Activated CD4-positive, alpha-beta T cell treated with anti-CD3 and anti-CD28 coated beads for 36 hours (primary cell): ENCODE measurements at regions not wholly inside any gene's neighbourhood (a gene's known extent, or its start where the extent isn't known, plus 50 kb on each side); places are given as distances from the start of the nearest gene placed in this dataset.
"Not testable (repeated sequence)": the region's sequence is repeated elsewhere in the genome, so short reads cannot be mapped to it uniquely, and the experiment has no call there.

Source experiments
- ATAC-seq: fragments of 200-7000 bp; cut with Tn5 transposase; one replicate; pipeline ENCODE4 v1.10.0; 2021; ENCODE audit warnings: mild to moderate bottlenecking, moderate library complexity
- CTCF ChIA-PET: fragments of 350-600 bp; sonication (Branson Sonifier 250); formaldehyde crosslinking; loops from one replicate; lab custom pipeline; 2021; ENCODE audit warnings: antibody characterized with exemption; lab: Charles Lee
- POLR2A ChIA-PET: fragments of 350-600 bp; sonication (Branson Sonifier 250); formaldehyde crosslinking; loops from one replicate; lab custom pipeline; 2021; ENCODE audit warnings: antibody characterized with exemption, inconsistent platforms; lab: Charles Lee
- DNase-seq: peaks from one replicate; pipeline ENCODE4 v3.0.0-alpha.2; 2020
- H3K27ac Mint-ChIP-seq: one replicate; pipeline ENCODE4 v1.8.0; 2021; ENCODE audit warnings: mixed read lengths
- H3K27me3 Mint-ChIP-seq: one replicate; pipeline ENCODE4 v1.8.0; 2021; ENCODE audit warnings: mixed read lengths
- H3K36me3 Mint-ChIP-seq: one replicate; pipeline ENCODE4 v1.8.0; 2021; ENCODE audit warnings: low read depth, mixed read lengths
- H3K4me1 Mint-ChIP-seq: one replicate; pipeline ENCODE4 v1.8.0; 2021; ENCODE audit warnings: mixed read lengths
- H3K4me3 Mint-ChIP-seq: one replicate; pipeline ENCODE4 v1.8.0; 2021; ENCODE audit warnings: mild to moderate bottlenecking, moderate library complexity, mixed read lengths
- H3K9me3 Mint-ChIP-seq: one replicate; pipeline ENCODE4 v1.8.0; 2021; ENCODE audit warnings: low read depth, mixed read lengths
- intact Hi-C, 2 experiments: fragments of 100-400 bp; cut with DNase I in 1 of 2; cut with micrococcal nuclease in 1 of 2; formaldehyde crosslinking; loops; one replicate each; pipeline versions ENCODE4 v1.14.2 to v1.15.1; 2022 to 2024; cut with DNase I, micrococcal nuclease

DNA sequence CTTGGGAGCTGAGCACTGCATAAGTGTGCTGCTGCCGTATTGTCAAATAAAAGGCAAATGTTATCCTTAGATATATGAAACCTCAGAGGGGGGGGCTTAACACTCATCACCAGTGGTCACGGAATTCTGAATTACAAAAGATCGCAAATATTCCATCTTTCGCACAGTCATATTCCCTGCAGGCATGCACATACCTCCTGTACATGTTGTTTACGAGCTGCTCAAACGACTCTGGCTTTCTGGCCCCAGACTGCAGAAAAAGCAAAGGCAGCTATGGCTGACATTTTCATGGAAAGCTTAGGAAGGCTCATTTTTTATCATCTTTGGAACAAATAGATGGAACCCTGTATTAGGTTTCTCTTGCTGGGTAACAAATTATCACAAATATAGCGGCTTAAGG lies 265.5 kb upstream of the NBPF12 start:
- H3K4me3 Mint-ChIP-seq, H3K4me1 Mint-ChIP-seq, H3K27me3 Mint-ChIP-seq, intact Hi-C loops, H3K27ac Mint-ChIP-seq, POLR2A ChIA-PET, ATAC-seq, H3K9me3 Mint-ChIP-seq, H3K36me3 Mint-ChIP-seq, CTCF ChIA-PET, DNase-seq: not testable (repeated sequence)

DNA sequence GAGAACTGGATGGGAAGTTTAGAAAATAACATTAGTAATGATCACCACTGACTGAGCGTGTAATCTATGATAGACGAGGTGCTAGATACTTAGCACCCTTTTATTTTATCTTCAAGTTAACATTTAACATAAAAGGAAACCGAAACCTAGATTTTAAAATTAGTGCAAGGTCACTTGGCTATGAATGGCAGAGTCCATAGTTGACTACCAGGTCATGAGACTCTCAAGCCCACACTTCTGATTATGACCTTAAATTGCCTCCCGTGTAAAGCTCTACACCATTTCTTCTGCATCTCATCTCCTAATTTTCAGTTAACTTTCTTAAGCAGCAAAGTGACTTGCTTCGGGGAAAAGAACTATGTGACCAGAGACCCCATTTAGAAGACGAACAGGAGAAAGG lies 266.5 kb upstream of the NBPF12 start:
- intact Hi-C loops, DNase-seq, H3K27ac Mint-ChIP-seq, H3K4me1 Mint-ChIP-seq, ATAC-seq, H3K9me3 Mint-ChIP-seq, CTCF ChIA-PET, H3K27me3 Mint-ChIP-seq, H3K4me3 Mint-ChIP-seq, H3K36me3 Mint-ChIP-seq, POLR2A ChIA-PET: not testable (repeated sequence)

- ATAC-seq, H3K4me3 Mint-ChIP-seq, H3K9me3 Mint-ChIP-seq, DNase-seq, H3K4me1 Mint-ChIP-seq, H3K36me3 Mint-ChIP-seq, CTCF ChIA-PET, intact Hi-C loops, POLR2A ChIA-PET, H3K27ac Mint-ChIP-seq, H3K27me3 Mint-ChIP-seq: not testable (repeated sequence)
Measured at GRCh38 chr1:146670832-146671566, 267.1 kb upstream of the NBPF12 start.

DNA sequence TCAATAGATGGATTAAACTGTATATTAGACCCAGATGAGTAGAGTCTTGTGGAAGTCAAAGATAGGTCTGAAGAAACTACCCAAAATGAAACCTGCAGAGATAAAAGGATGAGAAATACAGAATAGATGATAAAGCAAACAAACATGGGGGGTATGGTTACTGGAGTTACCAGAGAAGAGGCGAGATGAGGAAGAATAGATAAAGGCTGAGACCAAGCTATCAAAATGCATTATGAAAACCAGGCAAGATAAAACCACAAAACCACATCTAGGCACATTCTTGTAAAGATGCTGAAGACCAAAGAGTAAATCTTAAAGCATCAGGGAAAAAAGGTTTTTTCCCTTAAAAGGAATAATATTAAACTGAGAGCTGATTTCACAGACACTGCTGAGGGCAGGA lies 271.8 kb upstream of the NBPF12 start:
- H3K27ac Mint-ChIP-seq, ATAC-seq, POLR2A ChIA-PET: not testable (repeated sequence)

DNA sequence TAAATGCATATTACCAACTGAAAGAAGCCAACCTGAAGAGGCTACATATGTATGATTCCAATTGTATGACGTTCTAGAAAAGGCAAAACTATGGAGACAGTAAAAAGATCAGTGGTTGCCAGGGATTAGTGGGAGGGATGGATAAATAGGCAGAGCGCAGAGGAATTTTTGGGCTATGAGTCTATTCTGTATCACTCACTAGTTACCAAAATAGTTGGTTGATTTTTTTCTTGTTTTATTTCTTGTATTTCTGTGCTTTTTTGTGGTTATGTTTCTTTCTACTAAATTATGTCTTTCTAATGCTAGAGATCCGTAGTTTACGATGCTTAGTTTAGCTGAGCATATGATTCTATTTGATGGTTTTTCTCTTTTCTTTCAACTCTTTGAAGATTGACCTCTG lies 277.9 kb upstream of the NBPF12 start:
- CTCF ChIA-PET, H3K9me3 Mint-ChIP-seq, H3K27ac Mint-ChIP-seq, ATAC-seq, H3K36me3 Mint-ChIP-seq, H3K4me1 Mint-ChIP-seq, H3K27me3 Mint-ChIP-seq, POLR2A ChIA-PET, intact Hi-C loops, H3K4me3 Mint-ChIP-seq, DNase-seq: not testable (repeated sequence)

More for the DNA sequence above, 271.8 kb upstream of the NBPF12 start:
- CTCF ChIA-PET, DNase-seq, H3K9me3 Mint-ChIP-seq, H3K4me3 Mint-ChIP-seq, H3K36me3 Mint-ChIP-seq, H3K27me3 Mint-ChIP-seq, H3K4me1 Mint-ChIP-seq, intact Hi-C loops: not testable (repeated sequence)

DNA sequence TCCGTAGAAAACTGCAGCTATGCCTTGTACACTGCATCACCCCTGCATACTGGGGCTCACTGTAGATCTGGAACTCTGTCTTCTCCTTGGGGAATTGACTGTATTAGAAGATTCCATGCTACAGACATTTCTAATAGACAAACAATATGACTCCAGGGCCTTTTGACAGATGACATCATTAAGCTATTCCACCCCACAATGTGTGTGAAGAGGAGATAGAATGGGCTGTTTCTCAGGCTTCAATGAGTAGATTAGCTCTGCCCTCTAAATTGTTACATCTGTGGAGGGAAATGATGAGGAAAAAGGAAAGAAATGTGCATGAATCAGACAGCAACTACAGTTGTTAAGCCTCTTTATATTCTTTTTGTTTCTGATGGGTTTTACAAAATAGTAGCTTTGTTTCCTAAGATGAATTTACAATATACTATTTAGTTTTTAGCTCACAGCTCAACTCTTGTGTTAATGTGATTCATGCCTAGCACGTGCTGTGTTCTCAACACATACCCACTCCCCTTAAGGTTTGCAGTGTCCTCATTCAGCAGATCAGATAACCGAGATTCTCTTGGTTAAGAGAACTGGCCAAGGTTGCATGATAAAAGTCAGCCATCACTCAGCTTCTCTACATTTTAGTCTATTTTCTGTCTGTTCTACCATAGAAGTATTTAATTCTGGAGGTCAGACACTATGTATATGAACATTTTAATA lies 281.6 kb upstream of the NBPF12 start:
- DNase-seq, H3K4me3 Mint-ChIP-seq, H3K27me3 Mint-ChIP-seq, intact Hi-C loops, H3K9me3 Mint-ChIP-seq, H3K27ac Mint-ChIP-seq, H3K36me3 Mint-ChIP-seq, H3K4me1 Mint-ChIP-seq, CTCF ChIA-PET, POLR2A ChIA-PET, ATAC-seq: not testable (repeated sequence)

DNA sequence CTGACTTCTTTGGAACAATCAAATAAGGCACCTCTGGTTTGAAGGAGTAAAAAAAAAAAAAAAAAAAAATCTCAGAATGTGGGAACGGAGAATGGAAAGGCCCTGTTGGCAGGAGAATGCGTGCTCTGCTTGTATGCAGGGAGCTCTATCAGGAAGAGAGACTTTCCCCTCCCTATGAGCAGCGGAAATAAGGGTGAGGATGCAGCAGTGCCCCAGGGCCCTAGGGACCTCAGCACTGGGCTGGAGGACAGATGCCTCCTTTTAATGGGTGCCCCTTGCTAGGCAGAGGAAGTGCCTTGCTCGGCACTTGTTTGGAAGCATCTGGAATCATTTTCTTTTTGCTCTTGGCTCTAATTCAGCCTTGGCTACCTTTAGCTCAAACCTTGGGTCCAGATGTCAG lies 283.4 kb upstream of the NBPF12 start:
- CTCF ChIA-PET, H3K4me3 Mint-ChIP-seq, intact Hi-C loops, POLR2A ChIA-PET, H3K9me3 Mint-ChIP-seq, H3K4me1 Mint-ChIP-seq, DNase-seq, H3K27ac Mint-ChIP-seq, H3K27me3 Mint-ChIP-seq, H3K36me3 Mint-ChIP-seq, ATAC-seq: not testable (repeated sequence)

DNA sequence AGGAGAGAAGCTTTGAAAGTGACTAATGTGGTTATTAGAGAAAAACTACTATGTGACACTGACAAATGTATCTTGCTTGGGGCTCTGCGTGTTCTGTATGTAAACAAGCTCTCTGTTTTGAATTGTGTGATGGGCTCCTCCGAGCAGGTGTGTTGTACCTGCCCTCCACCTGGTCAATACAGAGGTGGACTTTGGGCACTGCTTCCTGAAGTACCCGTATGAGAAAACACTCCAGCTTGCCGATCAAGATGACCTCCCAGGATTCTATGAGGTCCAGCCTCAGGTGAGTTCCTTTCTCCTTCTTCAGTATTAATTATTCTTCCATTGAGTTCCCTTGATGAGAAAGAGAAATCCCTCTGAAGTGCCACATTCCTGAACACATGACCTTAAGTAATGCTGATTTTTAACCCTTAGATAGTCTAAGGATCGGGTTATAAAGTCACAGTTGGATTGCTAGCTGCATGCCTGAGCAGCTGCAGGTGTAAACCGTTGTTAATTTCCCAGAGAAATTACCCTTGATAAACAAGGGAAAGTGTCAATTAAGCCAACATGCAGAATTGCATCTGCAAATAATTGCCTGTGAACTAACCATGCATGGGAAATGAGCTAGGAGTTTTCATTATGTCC lies 292.0 kb upstream of the NBPF12 start:
- H3K36me3 Mint-ChIP-seq, intact Hi-C loops, CTCF ChIA-PET, H3K4me3 Mint-ChIP-seq, H3K27ac Mint-ChIP-seq, H3K9me3 Mint-ChIP-seq, H3K27me3 Mint-ChIP-seq, H3K4me1 Mint-ChIP-seq, POLR2A ChIA-PET, DNase-seq, ATAC-seq: not testable (repeated sequence)

DNA sequence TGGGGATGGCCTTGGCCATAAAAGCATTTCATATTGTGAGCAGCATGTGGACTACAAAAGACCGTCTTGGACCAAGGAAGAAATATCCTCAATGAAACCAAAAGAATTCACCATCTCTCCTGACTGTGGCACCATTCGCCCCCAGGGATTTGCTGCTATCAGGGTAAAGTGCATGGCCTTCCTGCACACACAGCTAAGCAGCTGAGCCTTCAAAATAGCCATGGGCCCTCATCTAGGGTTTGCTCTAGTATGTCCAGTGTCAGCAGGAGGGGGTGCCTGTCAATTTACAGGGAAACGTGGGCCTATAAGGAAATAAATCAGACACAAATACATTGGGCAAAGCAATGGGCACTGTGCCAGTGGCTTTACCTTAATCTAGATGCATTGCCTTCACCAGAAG lies 296.6 kb upstream of the NBPF12 start:
- H3K27me3 Mint-ChIP-seq, H3K36me3 Mint-ChIP-seq, ATAC-seq, H3K9me3 Mint-ChIP-seq, CTCF ChIA-PET, H3K4me1 Mint-ChIP-seq, H3K27ac Mint-ChIP-seq, intact Hi-C loops, H3K4me3 Mint-ChIP-seq, DNase-seq, POLR2A ChIA-PET: not testable (repeated sequence)

GRCh38 chr1:146640671-146641070 lies 297.5 kb upstream of the NBPF12 start:
- CTCF ChIA-PET, H3K27me3 Mint-ChIP-seq, POLR2A ChIA-PET: not testable (repeated sequence)

DNA sequence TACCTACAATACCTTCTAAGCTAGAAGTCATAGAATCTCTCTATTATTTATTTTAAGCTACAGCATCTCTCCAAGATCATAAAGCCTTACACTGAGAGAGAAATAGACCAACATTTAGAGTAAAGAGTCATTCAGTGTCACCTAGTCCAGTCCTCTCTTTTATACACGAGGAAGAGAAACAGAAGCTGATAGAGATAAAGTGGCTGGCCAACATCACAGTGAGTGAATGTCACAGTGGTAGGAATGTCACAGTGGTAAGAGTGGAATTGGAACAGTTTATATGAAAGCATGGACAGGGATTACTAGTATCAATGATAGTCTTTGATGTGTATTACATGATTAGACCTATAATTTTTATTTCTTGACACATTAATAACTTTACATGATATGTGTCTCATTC lies 307.8 kb upstream of the NBPF12 start:
- ATAC-seq, intact Hi-C loops, POLR2A ChIA-PET, H3K9me3 Mint-ChIP-seq, H3K27ac Mint-ChIP-seq, H3K36me3 Mint-ChIP-seq, CTCF ChIA-PET, H3K4me1 Mint-ChIP-seq, H3K4me3 Mint-ChIP-seq, DNase-seq, H3K27me3 Mint-ChIP-seq: not testable (repeated sequence)

More at GRCh38 chr1:146640671-146641070, 297.5 kb upstream of the NBPF12 start:
- H3K4me1 Mint-ChIP-seq, H3K27ac Mint-ChIP-seq, H3K9me3 Mint-ChIP-seq, ATAC-seq, DNase-seq, intact Hi-C loops, H3K36me3 Mint-ChIP-seq, H3K4me3 Mint-ChIP-seq: not testable (repeated sequence)

DNA sequence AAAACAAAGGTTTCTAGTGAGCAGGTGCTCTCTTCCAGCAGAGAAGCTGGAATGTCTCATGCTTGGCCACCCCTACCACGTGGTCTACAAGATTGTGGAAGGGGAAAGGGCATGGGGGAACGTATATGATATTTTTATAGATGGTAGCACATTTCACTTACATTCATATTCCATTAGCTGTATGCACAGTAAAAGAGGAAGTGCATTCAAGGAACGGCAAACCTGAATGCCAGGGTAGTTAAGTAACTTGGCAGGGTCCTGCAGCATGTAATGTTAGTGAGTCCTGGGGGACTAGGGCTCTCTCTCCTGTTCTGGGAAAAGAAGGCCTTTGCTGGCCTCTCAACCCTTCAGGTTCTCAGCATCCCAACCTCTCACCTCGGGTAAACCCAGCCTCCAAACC lies 319.5 kb upstream of the NBPF12 start:
- H3K4me1 Mint-ChIP-seq, CTCF ChIA-PET, H3K27ac Mint-ChIP-seq, ATAC-seq, intact Hi-C loops, H3K36me3 Mint-ChIP-seq, H3K9me3 Mint-ChIP-seq, H3K4me3 Mint-ChIP-seq, H3K27me3 Mint-ChIP-seq, DNase-seq, POLR2A ChIA-PET: not testable (repeated sequence)
